ENCODE measurements at regions not wholly inside any gene's neighbourhood (a gene's known extent, or its start where the extent isn't known, plus 50 kb on each side); places are given as distances from the start of the nearest gene placed in this dataset.

GRCh38 chr6:87995461-87995860, 52.2 kb upstream of the SPACA1 start:
- no peaks in the 10 kb centered on the region for H3K36me3 ChIP-seq (ENCODE audit: low read depth)
- no peak overlapping the region for H3K4me3 ChIP-seq
- DNase-seq (no peak), ATAC-seq (no peak)
- intact Hi-C loops (cut with DNase I, micrococcal nuclease) = no loop called here
- H3K9me3 ChIP-seq = no peaks in the 10 kb centered on the region
- no peaks in the 10 kb centered on the region for H3K4me1 ChIP-seq (ENCODE audit: low read depth)
- no peak for TF ChIP-seq CTCF (IDR thresholded peaks at IDR 0.05)

DNA sequence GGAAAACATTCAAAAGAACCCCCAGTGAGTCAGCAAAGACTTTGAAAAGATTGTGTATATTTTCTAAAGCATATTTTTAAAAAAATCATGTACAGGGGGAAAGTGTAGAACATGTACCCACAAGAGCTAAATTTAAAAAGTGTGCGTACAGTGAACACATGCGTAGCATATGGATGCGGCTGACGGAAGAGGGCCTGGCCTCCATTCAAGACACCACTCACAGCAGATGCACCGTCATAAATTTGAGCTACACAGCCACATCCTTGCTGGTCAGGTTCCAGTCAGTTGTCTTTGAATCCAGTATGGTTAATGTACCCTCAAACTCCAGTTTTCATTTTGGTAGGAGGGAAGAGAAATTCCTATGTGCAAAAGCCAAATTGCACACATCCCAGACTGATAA, 54.3 kb upstream of the SPACA1 start:
- Histone ChIP-seq H3K4me3 (no peak overlapping the region), H3K4me1 (ENCODE audit: low read depth) (no peaks in the 10 kb centered on the region), H3K9me3 (no peaks in the 10 kb centered on the region), H3K36me3 (ENCODE audit: low read depth) (no peaks in the 10 kb centered on the region)
- ATAC-seq = no peak
- no peak for TF ChIP-seq CTCF (IDR thresholded peaks at IDR 0.05)
- intact Hi-C loops (cut with DNase I, micrococcal nuclease) = no loop called here
- DNase-seq = no peak

DNA sequence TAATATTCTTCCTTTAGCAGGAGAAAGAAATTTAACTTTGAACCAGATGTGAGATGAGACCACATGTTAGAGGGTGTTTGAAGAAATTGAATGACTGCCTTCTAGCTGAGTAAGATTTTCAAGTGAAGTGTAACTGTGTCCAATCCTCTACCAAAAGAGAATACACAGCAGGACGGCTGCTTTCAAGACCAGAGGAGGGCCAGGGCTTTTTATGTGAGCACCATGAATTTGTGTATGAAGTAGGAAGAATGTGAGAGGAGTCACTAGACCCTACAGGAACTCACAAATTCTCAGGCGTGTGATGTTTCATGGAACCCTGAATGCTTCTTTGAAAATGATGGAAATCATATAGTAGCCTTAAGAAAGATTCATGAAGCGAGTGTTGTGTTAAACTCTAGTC, 56.8 kb upstream of the SPACA1 start:
- ATAC-seq (no peak), DNase-seq (no peak)
- Histone ChIP-seq H3K36me3 (ENCODE audit: low read depth) (no peaks in the 10 kb centered on the region), H3K4me1 (ENCODE audit: low read depth) (no peaks in the 10 kb centered on the region), H3K9me3 (no peaks in the 10 kb centered on the region), H3K4me3 (no peak overlapping the region)
- TF ChIP-seq CTCF (IDR thresholded peaks at IDR 0.05) = no peak
- intact Hi-C loops (cut with DNase I, micrococcal nuclease) = no loop called here

GRCh38 chr6:87982134-87982533, 65.5 kb upstream of the SPACA1 start:
- no peak overlapping the region for H3K4me3 ChIP-seq
- intact Hi-C loops (cut with DNase I, micrococcal nuclease) = no loop called here
- H3K4me1 ChIP-seq (ENCODE audit: low read depth) = no peaks in the 10 kb centered on the region
- H3K9me3 ChIP-seq = no peaks in the 10 kb centered on the region
- no peak for ATAC-seq
- TF ChIP-seq CTCF (IDR thresholded peaks at IDR 0.05) = no peak
- DNase-seq = no peak
- H3K36me3 ChIP-seq (ENCODE audit: low read depth) = no peaks in the 10 kb centered on the region

DNA sequence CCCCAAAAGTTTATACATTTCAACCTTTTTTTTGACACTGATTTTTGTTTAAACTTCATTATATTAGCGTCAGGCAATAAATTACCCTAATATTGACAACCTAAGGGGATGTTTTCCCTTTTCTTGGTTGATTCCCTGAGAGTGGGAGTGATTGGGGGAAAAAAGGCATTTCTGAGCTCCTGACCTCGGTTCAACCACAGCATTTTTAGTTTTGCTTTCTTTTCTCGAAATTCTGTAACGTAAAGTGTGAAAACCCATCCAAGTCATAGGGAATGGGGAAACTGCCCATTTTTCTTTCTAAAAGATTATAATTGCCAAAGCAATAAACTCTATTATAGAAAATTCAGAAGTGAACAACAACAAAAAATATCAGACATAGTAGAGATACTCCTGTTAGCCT, 67.9 kb upstream of the SPACA1 start:
- no peak overlapping the region for H3K4me3 ChIP-seq
- no peaks in the 10 kb centered on the region for H3K36me3 ChIP-seq (ENCODE audit: low read depth)
- intact Hi-C loops (cut with DNase I, micrococcal nuclease) = no loop called here
- no peaks in the 10 kb centered on the region for H3K4me1 ChIP-seq (ENCODE audit: low read depth)
- no peak for ATAC-seq
- DNase-seq = no peak
- TF ChIP-seq CTCF (IDR thresholded peaks at IDR 0.05) = no peak
- no peaks in the 10 kb centered on the region for H3K9me3 ChIP-seq

- no peak for TF ChIP-seq CTCF (IDR thresholded peaks at IDR 0.05)
- ATAC-seq (no peak), DNase-seq (no peak)
- Histone ChIP-seq H3K36me3 (ENCODE audit: low read depth) (no peaks in the 10 kb centered on the region), H3K9me3 (no peaks in the 10 kb centered on the region), H3K4me3 (no peak overlapping the region), H3K4me1 (ENCODE audit: low read depth) (no peaks in the 10 kb centered on the region)
- intact Hi-C loops (cut with DNase I, micrococcal nuclease) = no loop called here
Measured at GRCh38 chr6:87976616-87977015, 71.0 kb upstream of the SPACA1 start.

Measured in mucosa of descending colon (tissue), 3 donors.